GM04504 (cell line): ENCODE measurements at regions not wholly inside any gene's neighbourhood (a gene's known extent, or its start where the extent isn't known, plus 50 kb on each side); places are given as distances from the start of the nearest gene placed in this dataset.
"Not testable (repeated sequence)": the region's sequence is repeated elsewhere in the genome, so short reads cannot be mapped to it uniquely, and the experiment has no call there.

Source experiments
- DNase-seq: peaks from one replicate; pipeline ENCODE4 v3.0.0-alpha.2; 2012; ENCODE audit warnings: low read depth

DNA sequence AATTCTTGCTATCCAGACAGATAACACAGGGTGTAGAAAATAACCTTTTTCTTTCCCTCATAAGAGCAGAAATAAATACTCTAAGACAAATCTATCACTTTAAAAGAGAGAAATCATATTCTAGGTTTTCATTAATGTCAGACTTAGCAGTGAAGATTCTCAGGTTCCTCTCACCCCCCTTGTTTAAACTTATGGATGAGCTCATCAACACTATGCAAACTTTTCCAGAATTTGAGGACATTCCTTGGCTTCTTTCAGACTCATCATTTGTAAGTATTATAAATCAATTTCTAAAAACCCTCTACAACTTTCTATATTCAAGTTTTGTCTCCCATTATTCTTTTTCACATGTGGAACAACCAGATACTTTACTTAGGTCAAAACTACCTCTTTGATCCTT lies 374.9 kb upstream of the TRPC7 start:
- DNase-seq, result no peak

DNA sequence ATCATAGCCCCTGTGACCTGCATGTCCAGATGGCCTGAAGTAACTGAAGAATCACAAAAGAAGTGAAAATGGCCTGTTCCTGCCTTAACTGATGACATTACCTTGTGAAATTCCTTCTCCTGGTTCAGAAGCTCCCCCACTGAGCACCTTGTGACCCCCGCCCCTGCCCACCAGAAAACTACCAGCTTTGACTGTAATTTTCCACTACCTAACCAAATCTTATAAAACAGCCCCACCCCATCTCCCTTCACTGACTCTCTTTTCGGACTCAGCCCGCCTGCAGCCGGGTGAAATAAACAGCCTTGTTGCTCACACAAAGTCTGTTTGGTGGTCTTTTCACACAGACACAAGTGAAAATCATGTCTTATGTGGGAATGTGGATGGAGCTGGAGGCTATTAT lies 373.9 kb upstream of the TRPC7 start:
- not testable (repeated sequence) for DNase-seq

DNA sequence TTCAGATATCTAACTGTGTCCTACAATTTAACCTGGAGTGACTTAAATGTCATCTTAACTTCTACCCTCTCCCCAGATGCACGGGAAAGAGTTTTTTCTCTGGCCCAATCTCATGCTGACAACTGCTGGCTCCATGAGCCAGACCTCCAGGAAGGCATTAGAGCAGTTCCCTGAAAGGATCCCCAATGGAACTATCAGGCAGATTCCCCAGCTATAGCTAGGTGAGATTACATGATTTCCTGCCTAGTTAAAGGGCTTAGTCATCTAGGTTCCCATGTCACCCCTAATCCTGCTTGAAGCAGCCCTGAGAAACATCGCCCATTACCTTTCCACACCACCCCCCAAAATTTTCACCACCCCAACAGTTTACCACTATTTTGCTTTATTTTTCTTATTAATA lies 373.5 kb upstream of the TRPC7 start:
- DNase-seq, result no peak

DNA sequence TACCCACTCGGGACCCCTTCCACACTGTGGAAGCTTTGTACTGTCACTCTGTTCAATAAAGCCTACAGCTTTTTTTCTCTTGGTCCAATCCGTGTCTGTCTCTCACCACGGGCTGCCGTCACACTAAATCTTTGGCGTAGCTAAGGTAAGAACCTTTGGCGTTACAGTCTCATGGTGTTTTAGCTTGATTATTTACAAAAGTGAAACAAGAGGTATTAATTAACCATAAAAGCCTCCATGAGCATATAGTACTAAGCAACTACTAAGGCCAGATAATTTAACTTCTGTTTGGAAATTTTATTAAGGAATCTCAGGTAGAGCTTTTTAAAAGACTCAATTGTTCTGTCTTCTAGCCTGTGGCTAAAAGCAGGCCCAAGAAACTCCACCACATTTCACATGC lies 370.7 kb upstream of the TRPC7 start:
- no peak for DNase-seq

DNA sequence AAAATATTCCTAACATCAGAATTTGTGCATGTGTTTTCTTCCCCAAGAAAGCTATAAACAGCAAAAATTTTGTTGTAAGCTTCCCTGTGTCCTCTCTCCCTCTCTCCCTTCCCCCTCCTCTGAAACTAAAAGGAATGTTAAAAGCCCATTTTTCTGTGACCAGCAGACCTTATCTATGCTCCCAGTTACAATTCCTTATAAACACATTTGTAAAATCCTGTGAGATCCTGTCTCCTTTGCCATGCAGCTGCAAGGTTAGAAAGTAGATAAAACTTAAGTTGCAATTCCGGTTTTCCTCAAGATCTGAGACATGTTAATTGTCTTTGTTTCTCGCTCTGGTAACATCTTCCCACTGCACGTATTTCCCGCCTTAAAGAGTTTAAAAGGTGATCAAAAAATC lies 370.3 kb upstream of the TRPC7 start:
- not testable (repeated sequence) for DNase-seq

DNA sequence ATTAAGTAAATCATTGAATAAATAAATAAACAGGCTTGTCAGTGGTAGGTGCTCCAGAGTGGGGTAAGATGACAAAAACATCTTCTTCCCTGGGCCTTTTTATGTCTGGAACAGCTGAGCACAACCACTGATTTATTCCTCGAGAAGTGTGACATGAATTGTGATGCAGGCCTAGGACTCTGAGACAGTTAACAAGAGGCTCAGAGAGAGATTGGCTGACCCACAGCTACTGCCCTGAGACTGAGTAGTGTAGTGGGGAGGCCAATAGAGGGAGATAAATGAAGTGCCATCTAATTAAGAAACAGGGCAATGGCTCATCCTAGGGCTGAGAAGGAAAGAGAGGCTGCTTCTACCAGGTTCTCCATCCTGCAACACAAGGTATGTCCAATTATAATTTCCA lies 369.3 kb upstream of the TRPC7 start:
- DNase-seq, result no peak

DNA sequence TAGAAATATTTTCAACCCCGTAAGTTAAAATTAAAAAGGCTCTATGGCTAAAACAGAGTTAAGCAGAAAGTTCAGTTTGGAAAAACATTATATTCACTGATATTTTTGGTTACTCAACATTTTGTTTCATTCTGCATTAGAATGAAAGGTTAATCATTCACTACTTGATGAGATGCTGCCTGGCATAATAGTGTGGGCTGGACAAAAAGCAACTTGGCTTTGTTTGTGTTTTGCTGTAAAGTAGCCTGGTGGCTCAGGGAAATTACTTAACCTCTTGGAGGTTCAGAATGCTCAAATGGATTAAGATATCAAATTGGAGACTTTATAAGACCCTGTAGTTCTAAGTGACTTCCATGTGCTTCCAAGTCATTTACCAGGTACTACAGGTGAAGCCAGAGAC lies 367.4 kb upstream of the TRPC7 start:
- DNase-seq, result no peak

DNA sequence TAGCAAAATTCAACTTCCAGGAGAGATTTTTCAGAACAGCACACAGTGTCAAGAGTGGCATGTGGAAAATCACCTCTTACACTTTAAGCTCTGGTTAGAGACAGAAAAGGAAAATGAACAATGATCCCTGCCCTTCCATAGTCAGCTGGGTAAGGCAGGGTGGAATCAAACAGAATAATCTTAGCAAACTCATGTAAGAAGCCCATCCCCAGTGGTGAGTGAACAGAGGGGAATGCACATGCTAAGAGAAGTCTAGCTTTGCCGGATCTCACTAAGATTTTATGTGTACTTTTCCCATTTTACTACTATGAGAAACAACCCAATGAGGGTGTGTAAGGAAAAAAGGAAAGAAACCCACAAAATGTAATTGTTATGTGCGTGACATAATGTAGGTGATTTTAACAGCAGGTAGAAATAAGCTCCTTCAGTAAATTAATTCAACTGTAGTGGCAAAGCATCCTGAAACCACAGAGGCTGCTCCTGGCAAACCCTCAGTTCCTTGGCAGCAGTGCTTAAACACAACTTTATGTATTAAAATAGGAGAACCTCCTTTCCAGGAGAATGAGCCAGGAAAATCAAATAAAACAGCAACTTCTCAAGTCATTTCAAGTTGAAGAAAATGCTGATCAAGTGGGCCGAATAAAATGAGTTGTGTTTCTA lies 366.0 kb upstream of the TRPC7 start:
- no peak for DNase-seq

DNA sequence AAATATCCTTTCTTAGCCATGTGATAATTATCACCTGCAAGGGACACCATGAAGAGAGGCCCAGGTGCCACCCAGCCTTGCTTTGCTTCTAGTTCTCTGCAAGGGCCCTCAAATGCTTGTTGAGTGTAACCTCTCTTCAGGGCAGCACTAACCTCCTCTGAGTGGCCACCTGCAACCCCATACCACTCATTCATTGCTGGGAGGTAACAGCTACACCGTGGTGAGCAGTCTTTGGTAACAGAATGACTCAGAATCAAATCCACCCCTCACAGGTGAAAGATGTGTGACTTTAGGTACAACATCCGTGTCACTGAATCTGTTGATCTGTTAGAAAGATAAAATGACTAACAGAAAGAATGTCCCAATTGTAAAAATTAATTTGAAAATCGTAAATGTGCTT lies 365.1 kb upstream of the TRPC7 start:
- no peak for DNase-seq

DNA sequence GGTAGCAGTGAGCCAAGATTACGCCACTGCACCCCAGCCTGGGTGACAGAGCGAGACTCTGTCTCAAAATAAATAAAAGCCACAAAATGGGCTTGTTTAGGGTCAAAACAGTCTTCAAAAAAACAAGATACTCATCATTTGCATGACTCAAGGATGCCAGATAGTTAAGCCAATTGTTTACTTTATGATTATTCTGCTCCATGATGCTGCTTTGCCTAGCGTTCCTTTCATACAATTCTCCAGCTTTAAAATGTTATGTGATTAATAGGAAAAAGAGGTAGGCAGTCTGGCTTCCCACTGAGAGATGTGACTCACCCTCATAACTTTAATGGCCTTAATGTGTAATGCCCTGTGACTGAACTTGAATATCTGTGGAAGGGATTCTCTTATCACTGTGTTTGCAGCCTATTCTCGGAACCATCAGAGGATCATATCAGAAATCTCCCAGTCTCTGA lies 364.6 kb upstream of the TRPC7 start:
- DNase-seq, result peak; percentile 73

DNA sequence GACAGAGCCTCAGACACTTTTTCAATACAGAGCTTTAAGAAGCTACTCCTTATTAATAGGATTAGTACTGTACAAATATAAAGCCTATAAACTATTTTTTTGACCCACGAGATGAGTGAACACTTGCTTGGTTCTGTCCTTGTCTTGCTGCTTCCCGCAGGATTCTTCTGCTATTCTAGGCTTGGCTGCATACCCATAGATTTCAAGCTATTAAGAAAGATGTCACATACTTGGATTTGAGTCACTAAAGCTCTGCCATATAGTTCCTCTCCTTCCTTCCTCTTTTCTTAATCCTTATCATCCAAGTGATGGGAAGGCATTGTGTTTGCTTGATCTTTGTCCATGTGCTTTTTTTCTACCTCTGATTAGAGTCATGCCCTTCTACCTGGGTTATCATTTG lies 361.2 kb upstream of the TRPC7 start:
- DNase-seq, result no peak

DNA sequence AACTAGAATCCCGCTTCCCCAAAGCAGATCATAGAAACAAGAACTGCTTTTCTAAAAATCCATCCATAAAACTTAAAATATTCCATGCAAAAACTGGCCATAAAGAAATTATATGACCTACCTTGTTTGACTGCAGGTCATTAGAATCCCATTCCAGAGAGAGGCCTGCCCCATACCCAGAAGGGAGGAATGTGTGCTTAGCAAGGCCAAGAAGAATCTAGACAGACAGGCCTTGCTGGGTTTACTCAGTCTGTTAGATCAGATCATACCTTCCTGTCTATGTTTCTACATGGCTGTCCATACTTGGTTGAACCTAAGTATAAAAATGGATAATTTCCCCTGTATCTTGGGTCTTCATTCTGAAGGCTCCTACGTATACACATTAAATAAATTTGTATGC lies 358.8 kb upstream of the TRPC7 start:
- no peak for DNase-seq

DNA sequence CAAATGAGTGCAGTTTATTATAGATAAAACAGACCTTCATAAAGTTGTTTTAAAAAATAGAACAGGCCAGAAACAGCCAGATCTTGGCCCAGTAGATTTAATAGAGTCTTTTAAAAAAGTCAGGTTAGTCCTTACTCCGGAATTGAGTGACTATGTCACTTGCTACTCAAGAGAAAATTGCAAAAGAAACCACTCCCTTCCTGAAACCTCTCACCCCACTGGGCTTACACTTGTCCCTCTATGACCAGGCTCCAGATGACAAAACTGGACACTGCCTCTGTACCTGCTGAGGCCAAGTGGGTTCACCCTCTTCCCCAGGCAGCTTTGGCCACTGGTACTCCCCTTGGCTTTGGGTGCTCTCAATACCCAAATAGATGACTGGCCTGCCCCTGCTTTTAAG lies 357.2 kb upstream of the TRPC7 start:
- no peak for DNase-seq

DNA sequence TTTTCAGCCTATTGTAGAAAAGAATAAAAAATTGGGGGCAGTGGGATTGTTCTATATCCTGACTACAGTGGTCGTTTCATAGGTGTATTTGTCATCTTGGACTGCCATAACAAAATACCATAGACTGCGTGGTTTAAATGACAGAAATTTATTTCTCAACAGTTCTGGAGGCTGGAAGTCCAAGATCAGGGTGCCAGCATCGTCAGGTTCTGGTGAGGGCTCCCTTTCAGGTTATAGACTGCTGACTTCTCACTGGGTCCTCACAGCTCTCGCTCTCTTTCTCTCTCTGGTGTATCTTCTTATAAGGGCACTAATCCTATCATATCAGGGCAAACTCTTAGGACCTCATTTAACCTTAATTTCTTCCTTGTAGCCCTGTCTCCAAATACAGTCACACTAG lies 356.7 kb upstream of the TRPC7 start:
- no peak for DNase-seq

DNA sequence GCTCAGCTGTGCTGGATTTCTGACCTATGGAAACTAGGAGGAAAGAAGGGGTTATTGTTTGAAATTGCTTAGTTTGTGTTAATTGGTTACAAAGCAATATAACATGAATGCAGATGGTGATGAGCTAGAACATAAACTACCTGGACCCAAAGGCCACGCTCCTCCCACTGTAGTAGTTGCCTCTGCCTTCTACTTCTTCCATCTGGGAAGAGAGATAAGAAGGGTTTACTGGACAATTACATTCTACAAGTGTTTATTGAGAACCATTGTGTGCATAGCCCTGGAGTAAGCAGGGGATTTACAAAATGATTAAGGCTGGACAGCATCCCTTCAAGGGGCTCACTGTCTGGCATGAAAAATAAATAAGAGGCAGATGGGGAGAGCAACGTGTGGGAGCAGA lies 355.3 kb upstream of the TRPC7 start:
- DNase-seq, result no peak

DNA sequence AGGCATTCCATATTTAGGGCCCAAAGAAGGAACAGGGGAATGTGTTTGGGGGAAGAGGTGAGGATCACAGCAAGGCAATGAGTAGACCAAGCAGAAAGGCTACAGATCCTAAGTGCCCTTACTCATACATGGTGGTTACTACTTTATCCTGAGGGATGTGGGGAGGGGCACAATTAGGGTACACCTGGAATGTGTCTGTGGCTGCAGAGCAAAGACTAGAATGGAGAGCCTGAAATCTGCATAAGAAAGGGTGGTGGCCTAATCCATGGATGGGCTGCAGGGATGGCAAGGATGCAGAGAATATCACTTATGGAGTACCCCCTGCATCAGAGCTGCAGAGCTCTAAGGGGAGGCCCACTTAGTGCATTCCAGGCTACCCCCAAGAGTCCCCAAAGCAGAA lies 352.6 kb upstream of the TRPC7 start:
- no peak for DNase-seq

DNA sequence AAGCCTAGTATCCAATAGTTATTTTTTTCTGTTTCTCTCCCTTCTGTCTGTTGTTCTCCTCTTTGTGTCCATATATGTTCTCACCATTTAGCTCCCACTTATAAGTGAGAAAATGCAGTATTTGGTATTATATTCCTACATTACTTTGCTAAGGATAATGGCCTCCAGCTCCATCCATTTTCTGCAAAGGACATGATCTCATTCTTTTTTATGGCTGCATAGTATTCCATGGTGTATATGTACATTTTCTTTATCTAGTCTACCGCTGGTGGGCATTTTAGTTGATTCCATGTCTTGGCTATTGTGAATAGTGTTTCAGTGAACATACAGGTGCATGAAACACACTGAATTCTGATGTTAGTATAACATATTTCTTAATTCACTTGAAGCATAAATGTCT lies 348.9 kb upstream of the TRPC7 start:
- DNase-seq, result no peak

DNA sequence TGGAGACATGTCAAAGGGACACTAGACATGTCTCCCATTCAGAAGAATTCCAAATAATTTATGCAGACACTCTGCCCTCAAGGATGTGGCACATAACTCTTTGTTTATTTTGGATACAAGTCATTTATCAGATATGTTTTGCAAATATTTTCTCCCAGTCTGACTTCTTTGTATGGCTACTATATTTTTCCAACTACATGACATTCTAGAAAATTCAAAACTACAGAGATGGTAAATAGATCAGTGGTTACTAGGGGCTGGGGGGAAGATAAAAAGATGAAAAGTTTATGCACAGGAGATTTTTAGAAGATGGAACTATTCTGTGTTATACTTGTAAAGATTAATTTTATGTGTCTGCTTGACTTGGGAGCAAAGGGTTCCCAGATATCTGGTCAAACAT lies 347.3 kb upstream of the TRPC7 start:
- DNase-seq, result no peak

DNA sequence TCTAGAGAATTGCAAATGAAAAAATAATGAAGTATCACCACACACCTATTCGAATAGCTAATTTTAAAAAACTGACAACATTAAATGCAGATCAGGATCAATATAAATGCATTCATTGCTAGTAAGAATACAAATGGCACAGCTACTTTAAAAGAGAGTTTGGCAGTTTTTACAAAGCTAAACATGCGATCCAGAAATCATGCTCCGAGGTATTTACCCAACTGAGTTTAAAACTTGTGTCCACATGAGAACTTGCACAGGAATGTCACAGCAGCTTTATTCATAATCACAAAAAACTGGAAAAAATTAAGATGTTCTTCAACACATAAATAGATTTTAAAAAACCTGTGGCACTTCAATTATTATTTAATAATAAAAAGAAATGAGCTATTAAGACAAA lies 345.5 kb upstream of the TRPC7 start:
- no peak for DNase-seq

DNA sequence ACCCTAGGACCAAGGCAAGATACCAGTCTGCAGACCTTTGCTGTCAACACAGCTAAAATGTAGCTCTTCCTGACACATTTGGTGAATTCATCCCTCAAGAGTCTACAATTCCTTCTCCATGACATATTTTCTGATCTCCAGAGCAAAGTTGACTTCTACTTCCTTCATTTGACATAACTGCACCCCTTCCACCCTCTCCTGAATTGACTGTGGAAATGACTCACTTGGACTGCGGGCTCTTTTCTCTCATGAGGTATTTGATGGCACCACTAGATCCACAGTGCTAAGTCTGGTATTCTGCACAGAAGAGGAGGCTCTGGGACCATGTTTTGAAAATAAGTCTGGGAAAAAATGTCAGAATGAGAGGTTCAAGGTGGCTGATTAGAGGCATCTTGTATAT lies 338.4 kb upstream of the TRPC7 start:
- no peak for DNase-seq

DNA sequence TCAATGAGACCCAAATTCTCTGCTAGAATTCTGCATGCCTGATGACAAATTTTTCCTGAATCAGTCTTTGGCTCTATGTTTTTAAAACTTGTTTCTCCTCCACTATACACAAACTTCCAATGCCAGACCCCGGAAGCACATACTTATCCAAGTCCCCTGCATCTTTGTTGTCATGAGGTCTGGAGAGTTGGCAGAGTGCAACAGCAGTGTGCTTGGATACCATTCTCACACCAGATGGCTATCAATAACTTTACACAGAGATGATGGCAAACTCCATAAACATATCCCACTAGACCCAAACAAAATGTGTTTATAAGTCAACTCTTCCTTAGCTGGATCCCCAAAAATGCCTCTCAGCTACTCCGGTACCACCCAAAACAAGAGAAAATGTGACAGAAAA lies 337.7 kb upstream of the TRPC7 start:
- no peak for DNase-seq

DNA sequence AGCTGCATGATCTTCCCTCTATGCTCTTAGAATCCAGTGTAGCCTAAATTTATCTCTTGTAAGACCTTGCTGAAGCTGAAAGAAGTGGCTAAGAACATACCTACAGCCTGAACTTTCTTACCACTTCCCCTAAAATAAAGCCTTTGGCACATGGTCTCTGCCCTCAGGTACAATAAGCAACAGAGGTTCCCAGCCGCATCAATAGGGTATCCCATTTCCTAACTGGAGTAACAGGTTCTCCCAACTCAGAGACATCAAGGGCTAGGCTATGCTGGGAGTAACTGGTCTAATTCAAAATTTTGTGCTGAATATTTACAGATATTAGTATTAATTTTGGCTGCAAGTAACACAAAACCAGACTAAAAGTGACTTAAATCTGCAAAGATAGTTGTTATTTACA lies 335.8 kb upstream of the TRPC7 start:
- DNase-seq, result no peak

DNA sequence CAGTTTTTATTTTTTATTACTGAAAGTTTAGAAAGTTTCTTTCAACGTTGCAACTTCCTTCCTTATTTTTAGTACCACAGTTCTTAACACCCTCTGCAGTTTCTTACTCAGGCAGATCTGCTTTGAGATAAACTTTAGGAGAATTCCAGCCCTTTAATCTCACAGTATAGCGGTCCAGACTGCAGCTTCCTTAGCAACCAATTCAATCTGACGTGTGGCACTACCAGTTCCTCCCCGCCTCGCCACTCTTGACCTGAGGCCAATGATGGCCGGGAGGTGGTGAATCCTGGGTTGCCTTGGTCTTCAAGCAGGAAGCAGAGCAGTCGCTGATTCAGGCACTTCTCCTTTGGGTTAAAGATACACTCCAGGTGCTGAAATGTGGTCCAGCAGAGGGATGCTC lies 334.3 kb upstream of the TRPC7 start:
- no peak for DNase-seq

DNA sequence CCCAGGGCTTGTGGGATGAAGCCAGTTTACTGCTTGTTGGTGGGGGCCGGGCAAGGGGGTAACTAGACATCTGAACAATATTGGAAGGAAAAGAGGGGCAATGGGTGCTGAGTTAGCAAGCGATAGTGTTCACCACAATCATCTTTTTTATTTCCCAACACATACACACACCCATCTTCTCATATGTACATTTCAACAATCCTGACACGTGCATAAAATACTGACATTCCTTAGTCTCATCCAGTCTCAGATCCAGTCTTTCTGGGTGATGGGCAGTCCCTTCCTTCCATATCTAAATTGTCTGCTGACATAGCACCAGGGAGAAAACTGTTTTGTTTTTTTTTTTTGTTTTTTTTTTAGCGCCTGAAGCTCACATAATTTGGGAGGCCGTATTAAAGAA lies 333.6 kb upstream of the TRPC7 start:
- no peak for DNase-seq

DNA sequence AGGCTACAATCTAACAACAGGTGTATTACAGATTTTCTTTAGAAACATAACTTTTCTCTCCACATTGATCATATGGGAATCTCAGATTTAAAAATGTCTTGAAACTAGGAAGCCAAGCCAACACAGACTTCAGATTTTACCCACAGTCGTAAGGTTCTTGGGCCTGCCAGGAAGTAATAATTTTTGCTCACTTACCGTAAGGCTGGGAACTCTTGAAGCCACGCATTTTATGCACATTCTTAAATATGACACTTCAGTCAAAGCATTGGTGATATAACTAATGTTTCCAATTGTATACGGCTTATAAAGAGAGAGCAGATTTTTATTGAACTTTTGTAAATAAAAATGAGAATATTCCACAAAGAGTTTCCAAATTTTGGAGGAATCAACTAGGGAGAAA lies 328.9 kb upstream of the TRPC7 start:
- DNase-seq, result no peak
